ENCODE measurements at regions not wholly inside any gene's neighbourhood (a gene's known extent, or its start where the extent isn't known, plus 50 kb on each side); places are given as distances from the start of the nearest gene placed in this dataset.

DNA sequence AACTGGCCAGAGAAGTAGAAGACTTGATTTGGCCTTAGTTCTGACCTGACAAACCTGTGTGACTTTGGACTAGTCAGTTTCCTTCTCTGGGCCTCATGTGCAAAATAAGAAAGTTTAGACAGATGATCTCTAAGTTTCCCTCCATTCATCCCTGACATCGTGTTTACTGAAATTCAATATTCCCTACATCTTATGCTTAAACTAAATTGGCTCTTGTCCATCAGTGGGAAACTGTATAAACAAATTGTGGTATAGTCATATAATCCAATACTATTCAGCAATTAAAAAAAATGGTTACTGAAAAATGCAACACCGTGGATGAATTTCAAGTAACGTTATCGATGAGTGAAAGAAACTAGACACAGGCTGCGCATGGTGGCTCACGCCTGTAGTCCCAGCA is 64.4 kb upstream of the HRH1 start:
- Mint-ChIP-seq H3K27ac (no peak overlapping the region), H3K9me3 (no peaks in the 10 kb centered on the region), H3K4me1 (ENCODE audit: unreplicated experiment) (no peaks in the 10 kb centered on the region), H3K36me3 (no peaks in the 10 kb centered on the region), H3K27me3 (peaks cover 11% of the 10 kb centered on the region), H3K4me3 (no peak overlapping the region)
- DNase-seq (ENCODE audit: extremely low spot score, unreplicated experiment): no peak
- TF ChIP-seq, protein P1, sequence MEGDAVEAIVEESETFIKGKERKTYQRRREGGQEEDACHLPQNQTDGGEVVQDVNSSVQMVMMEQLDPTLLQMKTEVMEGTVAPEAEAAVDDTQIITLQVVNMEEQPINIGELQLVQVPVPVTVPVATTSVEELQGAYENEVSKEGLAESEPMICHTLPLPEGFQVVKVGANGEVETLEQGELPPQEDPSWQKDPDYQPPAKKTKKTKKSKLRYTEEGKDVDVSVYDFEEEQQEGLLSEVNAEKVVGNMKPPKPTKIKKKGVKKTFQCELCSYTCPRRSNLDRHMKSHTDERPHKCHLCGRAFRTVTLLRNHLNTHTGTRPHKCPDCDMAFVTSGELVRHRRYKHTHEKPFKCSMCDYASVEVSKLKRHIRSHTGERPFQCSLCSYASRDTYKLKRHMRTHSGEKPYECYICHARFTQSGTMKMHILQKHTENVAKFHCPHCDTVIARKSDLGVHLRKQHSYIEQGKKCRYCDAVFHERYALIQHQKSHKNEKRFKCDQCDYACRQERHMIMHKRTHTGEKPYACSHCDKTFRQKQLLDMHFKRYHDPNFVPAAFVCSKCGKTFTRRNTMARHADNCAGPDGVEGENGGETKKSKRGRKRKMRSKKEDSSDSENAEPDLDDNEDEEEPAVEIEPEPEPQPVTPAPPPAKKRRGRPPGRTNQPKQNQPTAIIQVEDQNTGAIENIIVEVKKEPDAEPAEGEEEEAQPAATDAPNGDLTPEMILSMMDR (conservative IDR thresholded peaks at IDR 0.05): no peak

DNA sequence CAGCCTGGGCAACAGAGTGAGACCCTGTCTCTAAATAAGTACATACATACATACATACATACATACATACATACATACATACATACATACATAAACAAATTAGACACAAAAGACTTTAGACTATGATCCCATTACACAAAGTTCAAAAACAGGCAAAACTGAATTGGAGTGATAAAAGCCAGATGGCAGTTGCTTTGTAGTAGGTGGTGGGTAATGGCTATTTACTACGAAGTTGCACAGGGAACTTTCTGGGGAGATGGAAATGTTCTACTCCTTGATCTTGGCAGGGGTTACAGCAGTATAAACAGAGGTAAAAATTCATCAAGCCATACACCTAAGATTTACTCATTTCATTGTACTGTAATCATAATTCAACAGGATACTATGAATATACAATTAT is 63.7 kb upstream of the HRH1 start:
- TF ChIP-seq, protein P1 (conservative IDR thresholded peaks at IDR 0.05): no peak
- no peaks in the 10 kb centered on the region for H3K36me3 Mint-ChIP-seq
- DNase-seq (ENCODE audit: extremely low spot score, unreplicated experiment): no peak
- no peak overlapping the region for H3K27ac Mint-ChIP-seq
- H3K4me1 Mint-ChIP-seq (ENCODE audit: unreplicated experiment): no peaks in the 10 kb centered on the region
- no peak overlapping the region for H3K4me3 Mint-ChIP-seq
- no peaks in the 10 kb centered on the region for H3K9me3 Mint-ChIP-seq
- peaks cover 13% of the 10 kb centered on the region for H3K27me3 Mint-ChIP-seq

DNA sequence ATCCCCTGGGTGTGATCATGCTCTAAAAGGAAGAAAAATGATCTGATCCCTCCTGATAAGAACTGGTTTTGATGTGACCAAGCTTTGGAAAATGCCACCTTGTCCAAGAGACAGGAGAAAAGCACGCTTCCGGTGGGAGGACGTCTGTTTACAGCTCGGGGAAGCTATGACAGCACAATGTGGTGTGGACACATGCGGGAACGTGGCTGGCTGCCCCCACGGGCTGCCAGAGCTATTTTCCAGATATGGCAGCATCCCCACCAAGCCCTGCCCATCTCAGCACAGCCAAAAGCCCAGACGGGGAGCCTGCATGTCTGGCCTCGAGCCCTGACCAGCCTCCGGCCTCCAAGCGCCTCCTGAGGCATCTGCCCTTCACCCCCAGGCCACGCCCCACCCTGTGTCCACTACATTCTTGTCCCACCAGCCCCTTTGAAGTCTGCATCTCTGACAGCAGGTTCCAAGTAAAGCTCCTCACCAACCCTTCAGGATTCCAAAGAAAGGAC is 63.2 kb upstream of the HRH1 start:
- Mint-ChIP-seq H3K4me1 (ENCODE audit: unreplicated experiment) (no peaks in the 10 kb centered on the region), H3K36me3 (no peaks in the 10 kb centered on the region), H3K27ac (no peak overlapping the region), H3K4me3 (no peak overlapping the region), H3K27me3 (peaks cover 19% of the 10 kb centered on the region), H3K9me3 (no peaks in the 10 kb centered on the region)
- no peak for DNase-seq (ENCODE audit: extremely low spot score, unreplicated experiment)
- TF ChIP-seq, protein P1 (conservative IDR thresholded peaks at IDR 0.05): no peak

GRCh38 chr3:11091791-11092190 is 62.5 kb upstream of the HRH1 start:
- Mint-ChIP-seq H3K27ac (no peak overlapping the region), H3K4me3 (no peak overlapping the region), H3K4me1 (ENCODE audit: unreplicated experiment) (no peaks in the 10 kb centered on the region), H3K9me3 (no peaks in the 10 kb centered on the region), H3K36me3 (no peaks in the 10 kb centered on the region), H3K27me3 (peaks cover 24% of the 10 kb centered on the region)
- DNase-seq (ENCODE audit: extremely low spot score, unreplicated experiment): no peak
- TF ChIP-seq, protein P1 (conservative IDR thresholded peaks at IDR 0.05): no peak

DNA sequence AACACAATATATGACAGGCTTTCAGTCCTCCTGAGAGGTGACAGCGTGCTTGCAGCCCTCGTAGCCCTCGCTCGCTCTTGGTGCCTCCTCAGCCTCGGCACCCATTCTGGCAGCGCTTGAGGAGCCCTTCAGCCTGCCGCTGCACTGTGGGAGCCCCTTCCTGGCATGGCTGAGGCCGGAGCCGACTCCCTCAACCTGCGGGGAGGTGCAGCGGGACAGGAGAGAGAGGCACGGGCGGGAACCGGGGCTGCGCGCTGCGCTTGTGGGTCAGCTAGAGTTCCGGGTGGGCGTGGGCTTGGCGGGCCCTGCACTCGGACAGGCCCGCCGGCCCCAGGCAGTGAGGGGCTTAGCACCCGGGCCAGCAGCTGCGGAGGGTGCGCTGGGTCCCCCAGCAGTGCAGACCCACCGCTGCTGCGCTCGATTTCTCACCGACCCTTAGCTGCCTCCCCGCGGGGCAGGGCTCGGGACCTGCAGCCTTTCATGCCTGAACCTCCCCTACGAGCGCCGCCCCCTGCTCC is 60.4 kb upstream of the HRH1 start:
- no peaks in the 10 kb centered on the region for H3K9me3 Mint-ChIP-seq
- no peak overlapping the region for H3K4me3 Mint-ChIP-seq
- DNase-seq (ENCODE audit: extremely low spot score, unreplicated experiment): no peak
- TF ChIP-seq, protein P1 (conservative IDR thresholded peaks at IDR 0.05): no peak
- H3K4me1 Mint-ChIP-seq (ENCODE audit: unreplicated experiment): no peaks in the 10 kb centered on the region
- peaks cover 37% of the 10 kb centered on the region for H3K27me3 Mint-ChIP-seq
- no peak overlapping the region for H3K27ac Mint-ChIP-seq
- H3K36me3 Mint-ChIP-seq: no peaks in the 10 kb centered on the region

DNA sequence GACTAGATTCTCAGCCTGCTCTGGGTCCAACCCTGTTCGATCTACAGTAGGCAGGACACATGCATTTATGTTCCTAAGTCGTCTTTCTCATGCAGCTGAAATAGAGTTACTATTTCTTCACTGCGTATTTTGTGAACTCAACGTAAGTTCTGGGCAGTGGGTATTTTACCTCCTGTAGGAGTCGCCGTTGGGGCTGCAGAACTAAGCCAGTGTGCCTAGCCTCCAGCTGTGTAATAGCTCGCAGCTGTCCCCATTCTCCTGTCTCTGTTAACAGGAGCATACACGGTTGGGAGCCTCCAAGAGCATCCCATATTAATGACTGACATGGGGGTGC is 58.4 kb upstream of the HRH1 start:
- no peak overlapping the region for H3K4me3 Mint-ChIP-seq
- no peaks in the 10 kb centered on the region for H3K9me3 Mint-ChIP-seq
- no peak for DNase-seq (ENCODE audit: extremely low spot score, unreplicated experiment)
- no peaks in the 10 kb centered on the region for H3K4me1 Mint-ChIP-seq (ENCODE audit: unreplicated experiment)
- TF ChIP-seq, protein P1 (conservative IDR thresholded peaks at IDR 0.05): no peak
- peaks cover 42% of the 10 kb centered on the region for H3K27me3 Mint-ChIP-seq
- H3K36me3 Mint-ChIP-seq: no peaks in the 10 kb centered on the region
- H3K27ac Mint-ChIP-seq: no peak overlapping the region

Data from type B pancreatic cell (in vitro differentiated cells).